ENCODE measurements at regions not wholly inside any gene's neighbourhood (a gene's known extent, or its start where the extent isn't known, plus 50 kb on each side); places are given as distances from the start of the nearest gene placed in this dataset.

DNA sequence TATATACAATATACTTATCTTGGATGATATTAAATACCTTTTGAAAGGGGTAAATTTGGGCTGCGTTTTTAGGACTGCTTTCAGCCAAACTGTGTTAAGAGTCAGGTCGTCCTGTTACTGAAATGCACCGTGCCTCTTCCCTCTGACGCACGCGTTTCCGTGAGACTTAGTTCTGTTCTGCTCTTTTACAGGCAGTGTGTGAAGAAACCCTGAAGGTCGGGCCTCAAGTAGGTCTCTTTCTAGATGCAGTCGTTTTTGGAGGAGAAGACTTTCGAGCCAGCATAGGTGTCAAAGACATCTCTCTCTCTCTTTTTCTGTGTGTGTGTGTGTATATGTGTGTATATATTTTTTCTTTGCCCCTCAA lies 107.0 kb downstream of the ZIC5 start:
- no peak for TF ChIP-seq FOXP2 (optimal IDR thresholded peaks at IDR 0.05; ENCODE audit: borderline replicate concordance, extremely low read depth, extremely low read length, insufficient read depth)
- no peak for TF ChIP-seq REST (IDR thresholded peaks at IDR 0.05; ENCODE audit: insufficient read depth in 1 of 2, low read depth in 2 of 2, low read length in 2 of 2)
- no peak for TF ChIP-seq POLR2AphosphoS5 (IDR thresholded peaks at IDR 0.05; ENCODE audit: low read depth, low read length)
- no peak for TF ChIP-seq SIN3A (IDR thresholded peaks at IDR 0.05; ENCODE audit: borderline replicate concordance, insufficient read depth, low read length)
- TF ChIP-seq TAF1 (IDR thresholded peaks at IDR 0.05; ENCODE audit: borderline replicate concordance, insufficient read depth, low read length): no peak

DNA sequence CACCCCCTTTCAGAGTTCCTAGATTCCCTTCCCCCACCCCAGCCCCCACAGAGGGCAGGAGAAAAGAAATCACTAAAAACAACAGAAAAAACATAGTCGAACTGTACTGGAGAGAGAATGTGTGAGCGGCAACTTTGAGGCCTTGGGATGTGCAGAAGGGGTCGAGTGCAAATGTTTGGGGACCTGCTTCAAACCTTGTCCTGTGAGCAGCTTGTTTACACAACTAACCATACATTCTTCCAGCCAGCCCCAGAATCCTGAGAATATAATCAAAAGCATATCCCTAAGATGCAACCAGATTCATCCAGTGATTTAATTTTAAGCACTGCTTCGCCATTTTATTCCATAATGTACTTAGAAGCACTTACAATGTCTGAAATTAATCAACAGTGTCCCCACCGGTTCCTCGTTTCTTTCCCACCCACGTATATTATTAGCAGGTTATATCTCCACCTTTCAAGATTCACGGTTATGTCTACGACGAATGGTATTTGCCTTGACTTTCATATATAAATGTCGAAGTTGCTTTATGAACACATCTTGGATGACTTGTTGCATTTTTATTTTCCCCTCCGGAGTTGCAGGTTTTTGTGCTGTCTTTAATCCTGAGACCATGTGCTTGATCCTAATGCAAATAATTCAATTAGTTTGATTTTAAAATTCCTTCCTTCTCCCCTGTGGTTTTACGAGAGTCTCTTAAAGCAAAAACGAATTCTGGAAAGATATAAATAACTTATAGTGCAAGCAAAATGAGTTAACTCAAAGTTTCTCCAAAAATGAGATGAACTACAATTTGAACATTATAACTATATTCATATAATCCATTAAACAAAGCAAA lies 107.6 kb downstream of the ZIC5 start:
- TF ChIP-seq TAF1 (IDR thresholded peaks at IDR 0.05; ENCODE audit: borderline replicate concordance, insufficient read depth, low read length) (no peak), FOXP2 (optimal IDR thresholded peaks at IDR 0.05; ENCODE audit: borderline replicate concordance, extremely low read depth, extremely low read length, insufficient read depth) (no peak), REST (IDR thresholded peaks at IDR 0.05; ENCODE audit: insufficient read depth in 1 of 2, low read depth in 2 of 2, low read length in 2 of 2) (no peak), POLR2AphosphoS5 (IDR thresholded peaks at IDR 0.05; ENCODE audit: low read depth, low read length) (no peak), SIN3A (IDR thresholded peaks at IDR 0.05; ENCODE audit: borderline replicate concordance, insufficient read depth, low read length) (no peak)

- TF ChIP-seq REST (IDR thresholded peaks at IDR 0.05; ENCODE audit: insufficient read depth in 1 of 2, low read depth in 2 of 2, low read length in 2 of 2) (no peak), FOXP2 (optimal IDR thresholded peaks at IDR 0.05; ENCODE audit: borderline replicate concordance, extremely low read depth, extremely low read length, insufficient read depth) (no peak), TAF1 (IDR thresholded peaks at IDR 0.05; ENCODE audit: borderline replicate concordance, insufficient read depth, low read length) (no peak), POLR2AphosphoS5 (IDR thresholded peaks at IDR 0.05; ENCODE audit: low read depth, low read length) (no peak), SIN3A (IDR thresholded peaks at IDR 0.05; ENCODE audit: borderline replicate concordance, insufficient read depth, low read length) (no peak)
These were observed 109.3 kb downstream of the ZIC5 start for GRCh38 chr13:99862244-99862643.

- TF ChIP-seq REST (IDR thresholded peaks at IDR 0.05; ENCODE audit: insufficient read depth in 1 of 2, low read depth in 2 of 2, low read length in 2 of 2): no peak
- TF ChIP-seq SIN3A (IDR thresholded peaks at IDR 0.05; ENCODE audit: borderline replicate concordance, insufficient read depth, low read length): no peak
- TF ChIP-seq TAF1 (IDR thresholded peaks at IDR 0.05; ENCODE audit: borderline replicate concordance, insufficient read depth, low read length): no peak
- no peak for TF ChIP-seq POLR2AphosphoS5 (IDR thresholded peaks at IDR 0.05; ENCODE audit: low read depth, low read length)
- no peak for TF ChIP-seq FOXP2 (optimal IDR thresholded peaks at IDR 0.05; ENCODE audit: borderline replicate concordance, extremely low read depth, extremely low read length, insufficient read depth)
These were observed 109.8 kb downstream of the ZIC5 start for GRCh38 chr13:99861771-99862170.

Measured in PFSK-1 (cell line).